ENCODE measurements at regions not wholly inside any gene's neighbourhood (a gene's known extent, or its start where the extent isn't known, plus 50 kb on each side); places are given as distances from the start of the nearest gene placed in this dataset.

- no peak for TF ChIP-seq CTCF (IDR thresholded peaks at IDR 0.05; ENCODE audit: low read depth, low read length, poor library complexity, severe bottlenecking)
- no peak for TF ChIP-seq EZH2phosphoT487 (IDR thresholded peaks at IDR 0.05; ENCODE audit: borderline replicate concordance, low read length)
Observed at GRCh38 chr1:185401019-185401418, 84.0 kb upstream of the IVNS1ABP start.
